Subcutaneous abdominal adipose tissue (tissue), 5 donors: ENCODE measurements at regions not wholly inside any gene's neighbourhood (a gene's known extent, or its start where the extent isn't known, plus 50 kb on each side); places are given as distances from the start of the nearest gene placed in this dataset.

Experiments used
- H3K27ac ChIP-seq: one replicate; pipeline ENCODE4 v1.7.0; 2013; ENCODE audit warnings: low read depth, mild to moderate bottlenecking, inconsistent platforms, low read length, moderate library complexity
- H3K27me3 ChIP-seq, 5 donors: one replicate each; pipeline ENCODE4 v1.7.0; 2013; ENCODE audit warnings: low read length in 5 of 5, inconsistent platforms in 1 of 5; ENCODE audit not compliant: control insufficient read depth in 5 of 5, insufficient read depth in 4 of 5
- H3K36me3 ChIP-seq, 5 donors: one replicate each; pipeline ENCODE4 v1.7.0; 2013; ENCODE audit warnings: low read length in 5 of 5; ENCODE audit not compliant: control insufficient read depth in 5 of 5, insufficient read depth in 5 of 5
- H3K4me1 ChIP-seq, 5 donors: one replicate each; pipeline ENCODE4 v1.7.0; 2013; ENCODE audit warnings: low read length in 5 of 5, mild to moderate bottlenecking in 3 of 5, moderate library complexity in 1 of 5; ENCODE audit not compliant: control insufficient read depth in 5 of 5, insufficient read depth in 5 of 5
- H3K4me3 ChIP-seq, 5 donors: one replicate each; pipeline ENCODE4 v1.7.0; 2013; ENCODE audit warnings: low read length in 5 of 5, low read depth in 1 of 5
- H3K9ac ChIP-seq, 5 donors: one replicate each; pipeline ENCODE4 v1.7.0; 2013; ENCODE audit warnings: low read length in 5 of 5, mild to moderate bottlenecking in 4 of 5, moderate library complexity in 3 of 5
- H3K9me3 ChIP-seq, 5 donors: one replicate each; pipeline ENCODE4 v1.7.0; 2013; ENCODE audit warnings: low read length in 5 of 5; ENCODE audit not compliant: control insufficient read depth in 5 of 5
- donor health status: healthy.
- donor health status: healthy.
- donor health status: healthy.
- donor health status: healthy.
- donor health status: healthy.

DNA sequence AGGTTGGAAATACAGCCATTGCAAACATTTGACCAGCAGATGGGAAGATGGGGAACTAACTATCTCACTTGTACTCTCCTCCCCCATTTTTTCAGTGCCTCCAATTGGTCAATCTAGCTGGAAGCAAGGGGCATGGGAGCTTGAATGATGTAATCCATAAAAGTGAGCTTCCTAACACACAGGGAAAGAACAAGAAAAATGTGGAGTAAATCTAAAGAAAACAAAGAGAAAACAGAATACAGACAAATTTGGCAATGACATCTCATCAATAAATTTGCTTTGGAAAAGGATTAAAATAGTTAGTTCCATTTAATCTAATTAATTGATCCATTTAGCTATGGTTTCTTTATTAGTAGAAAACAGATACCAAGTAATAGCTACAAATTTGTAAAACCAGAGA, 592.6 kb upstream of the SOX9 start:
- no peak overlapping the region for H3K27ac ChIP-seq
- H3K9ac ChIP-seq: no peak overlapping the region
- no peaks in the 10 kb centered on the region for H3K9me3 ChIP-seq
- no peaks in the 10 kb centered on the region for H3K36me3 ChIP-seq
- no peak overlapping the region for H3K4me3 ChIP-seq
- H3K4me1 ChIP-seq: no peaks in the 10 kb centered on the region
- no peaks in the 10 kb centered on the region for H3K27me3 ChIP-seq

DNA sequence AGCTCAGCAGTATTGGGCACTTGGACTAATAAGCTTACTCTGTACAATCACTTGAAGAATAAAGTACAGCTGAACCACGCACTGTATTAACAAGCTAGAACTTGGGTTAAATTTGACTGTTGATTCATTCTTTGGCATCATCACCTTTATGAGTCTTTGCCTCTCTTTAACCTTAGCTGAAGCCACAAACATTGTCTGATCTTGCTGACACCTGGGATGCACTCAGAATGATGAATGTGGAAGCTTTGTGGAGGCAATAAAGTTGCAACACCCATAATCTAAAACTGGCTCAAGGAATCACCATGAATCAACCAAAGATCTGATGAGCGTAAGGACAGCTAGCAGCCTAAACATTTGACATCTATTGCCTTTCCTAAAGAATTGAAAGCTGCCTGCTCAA, 590.6 kb upstream of the SOX9 start:
- Histone ChIP-seq H3K9ac (no peak overlapping the region), H3K4me1 (no peaks in the 10 kb centered on the region), H3K9me3 (no peaks in the 10 kb centered on the region), H3K4me3 (no peak overlapping the region), H3K36me3 (no peaks in the 10 kb centered on the region), H3K27ac (no peak overlapping the region), H3K27me3 (no peaks in the 10 kb centered on the region)

DNA sequence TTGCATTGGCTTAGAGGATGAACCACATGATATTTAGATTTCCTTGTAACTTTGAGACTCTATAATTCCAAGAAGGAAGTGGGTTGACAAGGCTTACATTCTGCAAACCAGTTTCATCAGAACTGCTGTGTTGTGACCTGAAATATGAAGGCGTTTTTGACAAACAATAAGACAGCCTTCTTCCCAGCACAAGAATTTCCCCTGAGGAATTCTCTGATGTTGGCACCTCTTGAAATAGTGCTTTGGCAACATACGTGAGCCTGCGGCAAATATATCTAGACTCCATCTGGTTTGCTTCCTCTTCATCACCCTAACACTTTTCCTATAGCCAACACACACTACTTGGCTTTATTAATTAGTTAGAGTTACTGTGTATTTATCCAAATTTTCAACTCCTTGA, 585.5 kb upstream of the SOX9 start:
- no peaks in the 10 kb centered on the region for H3K9me3 ChIP-seq
- H3K4me3 ChIP-seq: no peak overlapping the region
- H3K27ac ChIP-seq: no peak overlapping the region
- no peaks in the 10 kb centered on the region for H3K4me1 ChIP-seq
- no peak overlapping the region for H3K9ac ChIP-seq
- no peaks in the 10 kb centered on the region for H3K36me3 ChIP-seq
- no peaks in the 10 kb centered on the region for H3K27me3 ChIP-seq

DNA sequence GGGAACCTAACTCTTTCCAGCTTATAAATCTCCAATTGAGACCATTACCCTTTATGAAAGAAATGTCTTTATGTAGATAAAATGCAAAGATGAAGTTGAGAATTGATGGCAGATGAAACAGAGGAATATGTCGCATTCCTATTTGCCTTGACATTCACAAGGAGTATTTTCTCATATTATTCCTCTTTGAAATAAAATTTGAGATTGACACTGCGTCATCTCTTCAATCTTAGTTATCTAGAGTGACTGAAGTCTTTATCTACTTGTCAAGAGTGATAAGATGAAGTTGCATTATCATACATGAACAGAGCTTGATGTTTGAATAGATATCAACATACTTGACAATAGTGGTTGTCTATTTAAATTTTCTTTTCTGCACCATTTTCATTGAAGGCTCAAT, 574.4 kb upstream of the SOX9 start:
- H3K4me1 ChIP-seq: no peaks in the 10 kb centered on the region
- no peak overlapping the region for H3K4me3 ChIP-seq
- H3K27ac ChIP-seq: no peak overlapping the region
- no peaks in the 10 kb centered on the region for H3K27me3 ChIP-seq
- no peaks in the 10 kb centered on the region for H3K9me3 ChIP-seq
- no peaks in the 10 kb centered on the region for H3K36me3 ChIP-seq
- no peak overlapping the region for H3K9ac ChIP-seq

DNA sequence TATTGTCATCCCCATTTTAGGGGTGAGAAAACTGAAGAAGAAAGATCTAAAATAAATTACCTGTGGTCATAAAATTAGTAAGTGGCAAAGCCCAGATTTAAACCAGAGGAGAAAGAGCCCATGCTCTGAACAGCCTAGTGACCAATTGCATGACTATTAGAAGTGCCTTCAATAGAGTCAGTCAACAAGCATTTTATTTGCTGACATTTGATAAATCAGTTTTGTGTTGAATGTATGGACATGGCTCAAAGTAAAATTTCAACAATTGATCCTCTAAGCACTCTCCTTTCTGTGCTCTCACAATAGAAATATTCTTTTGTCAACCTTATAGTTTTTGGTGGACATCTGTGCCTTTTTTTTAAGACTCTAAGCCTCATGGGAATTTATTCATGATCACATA, 572.9 kb upstream of the SOX9 start:
- Histone ChIP-seq H3K9me3 (no peaks in the 10 kb centered on the region), H3K36me3 (no peaks in the 10 kb centered on the region), H3K27me3 (no peaks in the 10 kb centered on the region), H3K9ac (no peak overlapping the region), H3K4me1 (no peaks in the 10 kb centered on the region), H3K27ac (no peak overlapping the region), H3K4me3 (no peak overlapping the region)

DNA sequence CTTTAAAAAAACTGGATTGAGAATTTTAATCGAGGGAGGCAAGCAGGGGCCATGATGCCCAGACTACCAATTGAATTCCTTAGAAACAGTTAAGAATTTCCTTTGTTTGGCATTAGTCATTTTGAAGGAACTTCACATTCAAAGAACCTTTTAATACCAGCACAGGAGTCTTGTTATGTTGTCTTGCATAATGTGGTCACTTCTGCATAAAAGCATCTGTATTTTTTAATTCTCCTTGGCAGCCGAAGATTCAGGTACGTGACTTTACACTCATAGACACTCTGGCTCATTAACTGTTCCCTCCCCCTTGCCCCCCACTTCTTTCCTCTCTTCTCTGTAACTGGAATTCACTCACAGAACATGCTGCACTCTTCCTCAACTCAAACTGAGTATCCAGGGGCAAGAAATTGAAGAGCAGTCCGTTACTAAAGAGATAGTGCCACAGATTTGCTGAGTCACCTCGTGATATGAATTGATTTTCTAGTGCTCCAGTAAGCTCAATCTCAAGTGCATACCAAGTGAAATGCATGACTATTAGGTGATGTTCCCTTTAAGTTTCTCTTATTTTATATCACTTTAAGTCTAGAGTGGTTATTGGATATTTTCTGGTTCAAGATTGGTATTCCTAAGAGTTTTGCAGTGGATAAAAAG, 572.2 kb upstream of the SOX9 start:
- no peaks in the 10 kb centered on the region for H3K36me3 ChIP-seq
- H3K9ac ChIP-seq: no peak overlapping the region
- no peaks in the 10 kb centered on the region for H3K4me1 ChIP-seq
- H3K27ac ChIP-seq: no peak overlapping the region
- no peaks in the 10 kb centered on the region for H3K27me3 ChIP-seq
- H3K9me3 ChIP-seq: no peaks in the 10 kb centered on the region
- H3K4me3 ChIP-seq: no peak overlapping the region

DNA sequence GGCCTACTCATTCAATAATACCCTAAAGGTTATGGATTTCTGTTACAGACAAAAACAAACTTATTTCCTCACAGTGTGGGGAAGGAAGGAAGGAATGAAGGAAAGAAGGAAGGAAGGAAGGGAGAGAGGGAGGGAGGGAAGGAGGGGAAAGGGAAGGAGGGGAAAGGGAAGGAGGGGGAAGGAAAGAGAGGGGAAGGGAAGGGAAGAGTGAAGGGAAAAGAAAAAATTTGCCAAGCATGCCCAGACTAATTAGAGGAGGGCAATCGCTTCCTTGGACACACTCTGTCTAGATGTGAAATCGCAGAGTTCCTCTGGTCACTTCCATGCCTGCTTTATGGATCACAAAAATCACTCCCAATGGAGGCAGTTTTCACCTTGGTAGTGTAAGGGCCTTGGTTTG, 570.1 kb upstream of the SOX9 start:
- Histone ChIP-seq H3K36me3 (no peaks in the 10 kb centered on the region), H3K9me3 (peaks cover 0 to 2% (median 0%) of the 10 kb centered on the region in 5 donors), H3K27me3 (no peaks in the 10 kb centered on the region), H3K27ac (no peak overlapping the region), H3K4me3 (no peak overlapping the region), H3K9ac (no peak overlapping the region), H3K4me1 (no peaks in the 10 kb centered on the region)

DNA sequence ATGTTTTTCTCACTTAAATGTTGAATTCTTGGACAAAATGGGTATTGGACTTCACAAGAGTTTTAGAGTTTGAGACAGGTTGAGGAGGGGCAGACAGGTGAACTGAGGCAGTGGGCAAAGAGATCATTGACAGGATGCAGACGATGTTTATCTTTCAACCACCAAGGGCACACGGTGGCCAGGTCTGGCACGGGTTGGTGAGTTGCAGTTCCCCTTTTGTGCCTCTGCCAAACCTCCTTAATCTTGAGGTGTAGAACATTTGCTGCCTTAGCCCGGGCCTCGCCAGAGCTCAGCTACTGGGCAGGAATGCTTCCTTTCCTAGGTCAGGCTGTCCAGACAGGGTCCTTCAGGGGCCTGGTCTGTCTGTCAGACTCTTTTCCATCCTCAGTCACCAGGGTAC, 567.4 kb upstream of the SOX9 start:
- Histone ChIP-seq H3K36me3 (no peaks in the 10 kb centered on the region), H3K4me3 (no peak overlapping the region), H3K27me3 (no peaks in the 10 kb centered on the region), H3K9me3 (peaks cover 0 to 2% (median 0%) of the 10 kb centered on the region in 5 donors), H3K4me1 (no peaks in the 10 kb centered on the region), H3K9ac (no peak overlapping the region), H3K27ac (no peak overlapping the region)

DNA sequence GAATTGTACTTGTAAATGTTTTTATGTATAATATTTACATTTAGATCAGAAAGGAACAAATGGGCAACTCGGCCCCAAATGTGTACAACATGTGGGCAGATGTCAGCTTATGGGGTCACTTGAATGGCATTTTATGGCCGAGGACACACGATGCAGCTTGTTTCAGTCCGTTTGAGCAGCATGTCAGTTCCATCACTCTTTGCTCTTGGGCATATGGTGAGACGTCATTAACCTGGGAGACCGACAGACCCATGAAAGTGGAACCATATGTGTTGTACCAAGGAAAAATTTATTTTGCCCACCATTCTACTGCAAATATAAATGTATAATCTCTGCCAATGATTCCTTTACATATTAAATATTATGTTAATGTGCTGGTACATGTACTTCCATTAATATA, 561.9 kb upstream of the SOX9 start:
- no peaks in the 10 kb centered on the region for H3K27me3 ChIP-seq
- H3K9me3 ChIP-seq: peaks cover 0 to 2% (median 0%) of the 10 kb centered on the region in 5 donors
- no peak overlapping the region for H3K9ac ChIP-seq
- no peaks in the 10 kb centered on the region for H3K36me3 ChIP-seq
- no peak overlapping the region for H3K27ac ChIP-seq
- no peak overlapping the region for H3K4me3 ChIP-seq
- H3K4me1 ChIP-seq: no peaks in the 10 kb centered on the region

DNA sequence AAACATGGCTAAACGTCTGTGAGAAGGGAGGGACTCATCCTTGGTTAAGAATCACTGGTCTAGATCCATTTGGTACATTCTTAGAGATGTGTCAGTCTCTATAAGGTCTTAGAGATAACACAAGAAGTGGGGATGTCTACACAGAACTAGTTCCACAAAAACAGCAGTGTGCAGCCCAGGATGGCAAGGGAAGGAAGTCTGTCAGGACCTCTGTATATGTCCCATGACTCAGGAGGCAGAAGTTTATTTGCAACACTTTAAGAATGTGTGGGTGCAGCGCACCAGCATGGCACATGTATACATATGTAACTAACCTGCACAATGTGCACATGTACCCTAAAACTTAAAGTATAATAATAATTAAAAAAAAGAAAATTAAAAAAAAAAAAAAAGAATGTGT, 548.5 kb upstream of the SOX9 start:
- Histone ChIP-seq H3K36me3 (no peaks in the 10 kb centered on the region), H3K9me3 (no peaks in the 10 kb centered on the region), H3K27me3 (no peaks in the 10 kb centered on the region), H3K4me3 (no peak overlapping the region), H3K9ac (no peak overlapping the region), H3K27ac (no peak overlapping the region), H3K4me1 (no peaks in the 10 kb centered on the region)

DNA sequence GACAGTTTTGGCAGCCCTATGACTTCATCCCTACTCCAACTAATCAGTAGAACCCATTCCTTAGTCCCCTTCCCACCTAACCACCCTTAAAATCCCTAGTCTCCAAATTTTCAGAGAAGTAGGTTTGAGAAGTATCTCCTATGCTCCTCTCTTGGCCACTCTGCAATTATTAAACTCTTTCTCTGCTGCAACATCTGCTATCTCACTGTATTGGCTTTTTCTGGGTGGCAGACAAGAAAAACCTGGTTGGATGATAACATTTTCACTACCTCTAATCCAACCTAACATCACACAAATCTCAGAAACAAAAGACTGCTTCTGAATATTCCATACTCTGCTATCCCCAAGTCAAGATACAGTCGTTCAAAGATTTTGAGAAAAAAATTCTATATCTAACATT, 542.4 kb upstream of the SOX9 start:
- Histone ChIP-seq H3K36me3 (no peaks in the 10 kb centered on the region), H3K27me3 (no peaks in the 10 kb centered on the region), H3K4me3 (no peak overlapping the region), H3K4me1 (no peaks in the 10 kb centered on the region), H3K9ac (no peak overlapping the region), H3K9me3 (peaks cover 0 to 10% (median 3%) of the 10 kb centered on the region in 5 donors), H3K27ac (no peak overlapping the region)
